ENCODE measurements at regions not wholly inside any gene's neighbourhood (a gene's known extent, or its start where the extent isn't known, plus 50 kb on each side); places are given as distances from the start of the nearest gene placed in this dataset.

DNA sequence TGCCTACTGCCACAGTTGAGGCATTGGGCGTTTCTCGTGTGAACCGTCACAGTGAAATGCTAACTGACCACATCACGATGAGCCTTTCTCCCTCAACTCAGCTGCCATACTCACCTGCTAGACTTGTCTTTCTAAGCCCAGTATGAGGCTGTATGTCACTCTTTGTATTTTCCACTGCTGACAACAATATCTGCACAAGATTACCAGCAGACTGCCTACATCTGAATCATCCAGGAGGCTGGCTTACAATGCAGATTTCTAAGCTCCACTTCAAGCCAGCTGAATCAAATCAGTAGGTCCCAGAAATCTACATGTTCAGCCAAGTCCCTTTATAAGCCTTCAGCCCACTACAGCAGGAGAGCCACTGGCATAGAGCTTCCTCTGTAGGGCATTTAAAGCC is 355.0 kb upstream of the DUSP10 start (continued):
- TF ChIP-seq, protein P1, sequence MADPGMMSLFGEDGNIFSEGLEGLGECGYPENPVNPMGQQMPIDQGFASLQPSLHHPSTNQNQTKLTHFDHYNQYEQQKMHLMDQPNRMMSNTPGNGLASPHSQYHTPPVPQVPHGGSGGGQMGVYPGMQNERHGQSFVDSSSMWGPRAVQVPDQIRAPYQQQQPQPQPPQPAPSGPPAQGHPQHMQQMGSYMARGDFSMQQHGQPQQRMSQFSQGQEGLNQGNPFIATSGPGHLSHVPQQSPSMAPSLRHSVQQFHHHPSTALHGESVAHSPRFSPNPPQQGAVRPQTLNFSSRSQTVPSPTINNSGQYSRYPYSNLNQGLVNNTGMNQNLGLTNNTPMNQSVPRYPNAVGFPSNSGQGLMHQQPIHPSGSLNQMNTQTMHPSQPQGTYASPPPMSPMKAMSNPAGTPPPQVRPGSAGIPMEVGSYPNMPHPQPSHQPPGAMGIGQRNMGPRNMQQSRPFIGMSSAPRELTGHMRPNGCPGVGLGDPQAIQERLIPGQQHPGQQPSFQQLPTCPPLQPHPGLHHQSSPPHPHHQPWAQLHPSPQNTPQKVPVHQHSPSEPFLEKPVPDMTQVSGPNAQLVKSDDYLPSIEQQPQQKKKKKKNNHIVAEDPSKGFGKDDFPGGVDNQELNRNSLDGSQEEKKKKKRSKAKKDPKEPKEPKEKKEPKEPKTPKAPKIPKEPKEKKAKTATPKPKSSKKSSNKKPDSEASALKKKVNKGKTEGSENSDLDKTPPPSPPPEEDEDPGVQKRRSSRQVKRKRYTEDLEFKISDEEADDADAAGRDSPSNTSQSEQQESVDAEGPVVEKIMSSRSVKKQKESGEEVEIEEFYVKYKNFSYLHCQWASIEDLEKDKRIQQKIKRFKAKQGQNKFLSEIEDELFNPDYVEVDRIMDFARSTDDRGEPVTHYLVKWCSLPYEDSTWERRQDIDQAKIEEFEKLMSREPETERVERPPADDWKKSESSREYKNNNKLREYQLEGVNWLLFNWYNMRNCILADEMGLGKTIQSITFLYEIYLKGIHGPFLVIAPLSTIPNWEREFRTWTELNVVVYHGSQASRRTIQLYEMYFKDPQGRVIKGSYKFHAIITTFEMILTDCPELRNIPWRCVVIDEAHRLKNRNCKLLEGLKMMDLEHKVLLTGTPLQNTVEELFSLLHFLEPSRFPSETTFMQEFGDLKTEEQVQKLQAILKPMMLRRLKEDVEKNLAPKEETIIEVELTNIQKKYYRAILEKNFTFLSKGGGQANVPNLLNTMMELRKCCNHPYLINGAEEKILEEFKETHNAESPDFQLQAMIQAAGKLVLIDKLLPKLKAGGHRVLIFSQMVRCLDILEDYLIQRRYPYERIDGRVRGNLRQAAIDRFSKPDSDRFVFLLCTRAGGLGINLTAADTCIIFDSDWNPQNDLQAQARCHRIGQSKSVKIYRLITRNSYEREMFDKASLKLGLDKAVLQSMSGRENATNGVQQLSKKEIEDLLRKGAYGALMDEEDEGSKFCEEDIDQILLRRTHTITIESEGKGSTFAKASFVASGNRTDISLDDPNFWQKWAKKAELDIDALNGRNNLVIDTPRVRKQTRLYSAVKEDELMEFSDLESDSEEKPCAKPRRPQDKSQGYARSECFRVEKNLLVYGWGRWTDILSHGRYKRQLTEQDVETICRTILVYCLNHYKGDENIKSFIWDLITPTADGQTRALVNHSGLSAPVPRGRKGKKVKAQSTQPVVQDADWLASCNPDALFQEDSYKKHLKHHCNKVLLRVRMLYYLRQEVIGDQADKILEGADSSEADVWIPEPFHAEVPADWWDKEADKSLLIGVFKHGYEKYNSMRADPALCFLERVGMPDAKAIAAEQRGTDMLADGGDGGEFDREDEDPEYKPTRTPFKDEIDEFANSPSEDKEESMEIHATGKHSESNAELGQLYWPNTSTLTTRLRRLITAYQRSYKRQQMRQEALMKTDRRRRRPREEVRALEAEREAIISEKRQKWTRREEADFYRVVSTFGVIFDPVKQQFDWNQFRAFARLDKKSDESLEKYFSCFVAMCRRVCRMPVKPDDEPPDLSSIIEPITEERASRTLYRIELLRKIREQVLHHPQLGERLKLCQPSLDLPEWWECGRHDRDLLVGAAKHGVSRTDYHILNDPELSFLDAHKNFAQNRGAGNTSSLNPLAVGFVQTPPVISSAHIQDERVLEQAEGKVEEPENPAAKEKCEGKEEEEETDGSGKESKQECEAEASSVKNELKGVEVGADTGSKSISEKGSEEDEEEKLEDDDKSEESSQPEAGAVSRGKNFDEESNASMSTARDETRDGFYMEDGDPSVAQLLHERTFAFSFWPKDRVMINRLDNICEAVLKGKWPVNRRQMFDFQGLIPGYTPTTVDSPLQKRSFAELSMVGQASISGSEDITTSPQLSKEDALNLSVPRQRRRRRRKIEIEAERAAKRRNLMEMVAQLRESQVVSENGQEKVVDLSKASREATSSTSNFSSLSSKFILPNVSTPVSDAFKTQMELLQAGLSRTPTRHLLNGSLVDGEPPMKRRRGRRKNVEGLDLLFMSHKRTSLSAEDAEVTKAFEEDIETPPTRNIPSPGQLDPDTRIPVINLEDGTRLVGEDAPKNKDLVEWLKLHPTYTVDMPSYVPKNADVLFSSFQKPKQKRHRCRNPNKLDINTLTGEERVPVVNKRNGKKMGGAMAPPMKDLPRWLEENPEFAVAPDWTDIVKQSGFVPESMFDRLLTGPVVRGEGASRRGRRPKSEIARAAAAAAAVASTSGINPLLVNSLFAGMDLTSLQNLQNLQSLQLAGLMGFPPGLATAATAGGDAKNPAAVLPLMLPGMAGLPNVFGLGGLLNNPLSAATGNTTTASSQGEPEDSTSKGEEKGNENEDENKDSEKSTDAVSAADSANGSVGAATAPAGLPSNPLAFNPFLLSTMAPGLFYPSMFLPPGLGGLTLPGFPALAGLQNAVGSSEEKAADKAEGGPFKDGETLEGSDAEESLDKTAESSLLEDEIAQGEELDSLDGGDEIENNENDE (IDR thresholded peaks at IDR 0.05; ENCODE audit: insufficient replicate concordance, low read length) = no peak
- TF ChIP-seq, protein P2, sequence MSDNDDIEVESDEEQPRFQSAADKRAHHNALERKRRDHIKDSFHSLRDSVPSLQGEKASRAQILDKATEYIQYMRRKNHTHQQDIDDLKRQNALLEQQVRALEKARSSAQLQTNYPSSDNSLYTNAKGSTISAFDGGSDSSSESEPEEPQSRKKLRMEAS (IDR thresholded peaks at IDR 0.05) = no peak
- TF ChIP-seq HDAC6 (IDR thresholded peaks at IDR 0.05; ENCODE audit: low read depth, low read length) = no peak
- TF ChIP-seq EGR1 (IDR thresholded peaks at IDR 0.05; ENCODE audit: borderline replicate concordance, low read depth, low read length) = no peak
- no peak for TF ChIP-seq FOSL1 (IDR thresholded peaks at IDR 0.05; ENCODE audit: insufficient read depth, low read depth, low read length)
- no peak for TF ChIP-seq RXRA (IDR thresholded peaks at IDR 0.05; ENCODE audit: insufficient read depth, low read depth, low read length)
- no peak for TF ChIP-seq RNF2 (IDR thresholded peaks at IDR 0.05; ENCODE audit: borderline replicate concordance, low read depth, low read length, missing control alignments, poor library complexity, severe bottlenecking)
- TF ChIP-seq BCL11A (IDR thresholded peaks at IDR 0.05; ENCODE audit: low read depth in 2 of 2, low read length in 2 of 2) = no peak
- TF ChIP-seq RAD21 (IDR thresholded peaks at IDR 0.05 in 1 of 2, conservative IDR thresholded peaks at IDR 0.05 in 1 of 2; ENCODE audit: low read depth in 2 of 2, low read length in 2 of 2) = no peak

Data from H1 (cell line).